HG03175 (cell line): ENCODE measurements at regions not wholly inside any gene's neighbourhood (a gene's known extent, or its start where the extent isn't known, plus 50 kb on each side); places are given as distances from the start of the nearest gene placed in this dataset.
A peak's percentile ranks its signal among the peaks of the same experiment; 100 is the strongest.
"Not testable (repeated sequence)": the region's sequence is repeated elsewhere in the genome, so short reads cannot be mapped to it uniquely, and the experiment has no call there.

Experiments
- ATAC-seq: cut with Tn5 transposase; IDR thresholded peaks from one replicate; pipeline ENCODE4 v1.9.1; 2021; ENCODE audit warnings: mild to moderate bottlenecking, moderate library complexity; ENCODE audit not compliant: unreplicated experiment

DNA sequence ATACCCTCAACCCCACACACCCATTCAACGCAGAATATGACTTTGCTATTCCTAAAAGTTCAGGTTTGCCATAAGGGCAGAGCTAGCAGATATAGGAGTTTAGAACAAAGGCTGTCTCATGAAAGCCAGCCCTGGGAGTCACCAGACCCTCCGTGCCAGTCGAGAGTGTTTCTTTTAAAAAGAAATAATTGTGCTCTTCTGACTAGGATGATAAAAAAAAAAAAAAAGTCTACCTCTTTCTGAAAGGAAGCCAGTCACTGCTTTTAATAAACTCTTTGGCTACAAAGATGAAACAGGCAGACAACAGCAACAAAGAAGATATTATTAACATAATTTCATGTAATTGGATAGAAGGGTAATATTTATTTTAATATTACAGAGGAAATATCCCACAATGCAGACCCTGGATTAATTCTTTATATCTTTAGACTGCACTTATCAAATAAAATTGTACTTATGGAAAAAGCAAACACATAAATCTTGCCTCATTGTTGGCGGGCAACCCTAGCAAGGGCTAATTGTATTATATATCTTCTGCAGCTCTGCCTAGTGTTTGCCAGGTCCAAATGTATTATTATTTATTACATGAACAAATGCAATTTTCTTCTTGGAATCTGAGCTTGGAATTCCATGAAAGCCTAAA is 277.5 kb upstream of the DYNLRB2 start:
- no peak for ATAC-seq

DNA sequence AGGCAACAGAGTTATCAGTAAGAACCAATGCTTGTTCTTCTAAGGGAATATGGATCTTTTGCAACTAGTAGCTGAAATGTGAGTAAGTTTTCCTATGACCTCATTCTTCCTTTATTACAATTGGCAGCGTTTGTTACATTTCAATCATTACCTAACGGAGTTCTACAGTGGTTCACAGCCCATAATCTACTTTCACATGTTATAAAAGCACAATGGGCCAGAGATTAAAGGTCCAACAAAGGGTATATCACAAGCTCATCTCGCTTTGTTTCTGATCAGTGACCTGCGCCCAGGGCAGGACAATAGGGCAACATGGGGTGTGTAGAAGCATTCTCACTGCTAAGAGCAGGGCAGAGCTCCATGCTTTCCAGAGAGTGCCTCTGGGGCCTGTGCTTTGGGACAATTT is 279.9 kb upstream of the DYNLRB2 start:
- no peak for ATAC-seq

DNA sequence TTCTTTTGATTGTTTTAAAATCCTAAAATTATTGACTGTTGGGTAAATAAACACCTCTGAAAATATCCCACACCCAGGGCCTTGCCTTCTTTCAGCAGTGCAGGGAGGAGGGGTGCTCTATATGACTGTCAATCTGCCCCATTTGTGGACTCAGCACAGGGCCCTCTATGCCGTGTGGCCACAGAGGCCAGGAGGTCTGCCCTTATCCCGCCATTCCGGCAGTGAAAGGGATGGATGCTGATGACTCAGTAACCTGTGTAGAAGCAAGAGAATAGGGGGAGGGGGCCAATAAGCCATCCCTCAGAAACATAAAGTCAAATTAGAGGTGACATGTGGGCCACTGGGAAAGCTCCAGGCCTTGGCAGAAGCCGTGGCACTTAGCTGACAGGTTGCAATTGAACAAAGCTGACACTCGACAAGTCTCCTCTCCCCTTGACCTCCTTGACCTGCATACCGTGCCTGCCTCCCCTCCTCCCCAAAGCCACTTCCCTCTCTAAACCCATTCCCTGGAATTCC is 281.4 kb upstream of the DYNLRB2 start:
- no peak for ATAC-seq

DNA sequence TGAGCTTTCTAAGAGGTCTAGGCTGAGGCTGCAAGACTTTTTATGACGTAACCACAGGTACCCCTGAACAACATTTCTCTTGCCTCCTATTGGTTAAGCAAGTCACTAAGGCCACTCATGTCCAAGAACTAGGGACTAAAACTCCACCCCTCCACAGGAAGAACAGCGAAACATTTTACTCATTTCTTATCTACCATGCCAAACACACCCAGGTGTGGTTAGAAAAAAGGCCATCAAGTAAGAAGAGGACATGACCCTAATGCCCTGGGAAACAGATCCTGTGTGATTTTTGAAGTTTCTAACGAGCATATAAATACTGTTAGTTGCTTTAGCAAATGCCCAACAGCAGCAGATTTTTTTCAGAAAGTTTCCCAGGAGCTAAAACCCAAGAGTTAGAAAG is 282.4 kb upstream of the DYNLRB2 start:
- ATAC-seq, result no peak

DNA sequence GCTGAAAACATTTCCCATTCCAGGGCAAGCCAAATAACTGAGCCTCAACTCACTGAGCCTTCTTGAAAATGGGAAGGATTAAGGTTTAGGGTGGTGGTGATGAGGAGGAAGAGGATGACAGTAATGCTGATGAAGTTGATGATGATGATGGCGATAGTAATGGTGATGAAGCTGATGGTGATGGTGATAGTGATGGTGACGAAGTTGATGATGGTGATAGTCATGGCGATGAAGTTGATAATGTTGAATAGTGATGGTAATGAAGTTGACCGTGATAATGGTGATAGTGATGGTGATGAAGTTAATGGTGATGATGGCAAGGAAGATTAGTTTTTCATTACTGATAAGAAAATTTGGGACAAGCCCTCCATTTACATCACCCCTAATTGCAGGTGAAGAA is 285.8 kb upstream of the DYNLRB2 start:
- ATAC-seq, result no peak

DNA sequence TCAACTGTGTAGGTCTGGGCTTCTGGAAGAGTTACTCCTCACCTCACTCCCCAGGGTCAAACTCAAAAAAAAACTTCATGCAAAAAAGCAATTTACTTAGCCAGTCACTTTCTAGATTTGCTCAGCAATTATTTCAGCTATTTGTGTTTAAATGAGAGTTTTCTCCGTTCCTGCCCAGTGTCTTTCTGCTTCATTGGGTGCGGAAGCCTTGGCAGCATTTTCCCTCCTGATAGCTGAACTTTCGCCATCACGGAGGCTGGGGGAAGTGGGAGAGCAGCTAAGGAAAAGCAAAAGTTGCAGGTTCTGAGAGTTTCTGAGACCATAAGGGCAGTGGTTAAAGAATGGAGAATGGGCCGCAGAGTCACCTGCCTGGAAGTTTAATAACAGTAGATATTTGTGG is 287.1 kb upstream of the DYNLRB2 start:
- ATAC-seq, result no peak

DNA sequence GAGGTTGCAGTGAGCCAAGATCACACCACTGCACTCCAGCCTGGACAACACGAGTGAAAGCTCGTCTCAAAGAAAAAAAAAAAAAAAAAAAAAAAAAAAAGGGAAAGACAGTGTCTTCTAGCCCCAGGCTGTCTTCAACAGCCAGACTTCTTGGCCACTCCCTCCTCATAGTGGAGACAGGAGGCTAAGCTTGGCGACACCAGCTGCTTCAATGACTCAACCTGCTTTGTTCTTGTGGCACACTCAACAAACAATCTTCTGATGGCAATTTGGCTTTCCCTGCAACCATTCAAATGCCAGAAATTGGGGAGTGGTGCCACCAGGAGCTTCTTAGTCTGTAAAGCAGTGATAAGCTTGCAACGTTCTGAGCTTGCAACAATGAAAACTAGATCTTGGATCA is 290.4 kb upstream of the DYNLRB2 start:
- ATAC-seq, result no peak

DNA sequence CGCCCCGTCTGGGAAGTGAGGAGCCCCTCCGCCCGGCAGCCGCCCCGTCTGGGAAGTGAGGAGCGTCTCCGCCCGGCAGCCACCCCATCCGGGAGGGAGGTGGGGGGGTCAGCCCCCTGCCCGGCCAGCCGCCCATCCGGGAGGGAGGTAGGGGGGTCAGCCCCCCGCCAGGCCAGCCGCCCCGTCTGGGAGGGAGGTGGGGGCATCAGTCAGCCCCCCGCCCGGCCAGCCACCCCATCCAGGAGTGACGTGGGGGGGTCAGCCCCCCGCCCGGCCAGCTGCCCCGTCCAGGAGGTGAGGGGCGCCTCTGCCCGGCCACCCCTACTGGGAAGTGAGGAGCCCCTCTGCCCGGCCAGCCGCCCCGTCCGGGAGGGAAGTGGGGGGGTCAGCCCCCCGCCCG is 297.5 kb upstream of the DYNLRB2 start:
- ATAC-seq, result not testable (repeated sequence)

DNA sequence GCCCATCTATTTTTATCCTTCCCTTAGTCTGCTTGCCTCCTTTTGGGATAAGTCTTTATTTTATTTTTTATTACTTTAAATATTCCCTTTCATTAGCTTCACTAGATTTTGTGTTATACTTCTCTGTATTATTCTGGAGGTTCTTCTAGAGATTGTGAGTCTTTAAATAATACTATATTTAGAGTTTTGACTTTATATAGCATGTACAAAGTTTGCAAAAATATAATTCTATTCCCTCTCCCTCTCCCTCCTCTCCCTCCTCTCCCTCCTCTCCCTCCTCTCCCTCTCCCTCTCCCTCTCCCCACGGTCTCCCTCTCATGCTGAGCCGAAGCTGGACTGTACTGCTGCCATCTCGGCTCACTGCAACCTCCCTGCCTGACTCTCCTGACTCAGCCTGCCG is 298.5 kb upstream of the DYNLRB2 start:
- ATAC-seq, result not testable (repeated sequence)

DNA sequence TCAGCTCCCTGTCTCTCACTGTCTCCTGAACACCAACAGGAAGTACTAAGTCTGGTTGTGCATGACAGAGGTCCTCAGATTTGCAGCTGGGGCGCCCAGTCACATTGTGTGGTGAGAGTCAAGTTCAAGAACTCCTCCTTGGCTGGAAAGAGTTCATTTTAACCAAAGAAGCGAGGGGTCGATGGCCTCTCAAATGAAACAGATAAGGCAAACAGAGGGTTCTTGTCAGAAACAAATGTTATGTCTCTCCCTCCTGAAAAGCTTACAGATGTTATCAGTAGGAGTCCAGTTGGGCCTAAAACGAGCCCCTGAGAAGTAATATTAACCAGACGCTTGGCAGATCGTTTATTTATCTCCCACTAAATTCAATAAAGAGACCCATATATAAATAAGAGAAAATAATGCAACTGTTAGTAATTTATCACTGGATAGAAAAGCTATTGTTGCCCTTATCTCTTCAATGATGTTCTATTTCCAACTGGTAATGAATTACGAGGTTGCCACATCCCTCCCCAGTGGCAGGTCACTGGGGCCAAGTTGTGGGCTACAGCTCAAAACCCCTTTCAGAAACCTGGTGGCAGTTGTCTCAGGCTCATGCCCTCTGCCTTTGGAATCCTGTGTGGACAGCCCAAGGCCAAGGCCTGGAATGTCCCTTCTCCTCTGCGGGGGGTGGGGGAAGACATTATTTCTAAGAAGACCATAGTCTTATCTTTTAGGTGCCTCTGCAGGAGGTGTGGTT is 307.5 kb upstream of the DYNLRB2 start:
- ATAC-seq, result no peak

DNA sequence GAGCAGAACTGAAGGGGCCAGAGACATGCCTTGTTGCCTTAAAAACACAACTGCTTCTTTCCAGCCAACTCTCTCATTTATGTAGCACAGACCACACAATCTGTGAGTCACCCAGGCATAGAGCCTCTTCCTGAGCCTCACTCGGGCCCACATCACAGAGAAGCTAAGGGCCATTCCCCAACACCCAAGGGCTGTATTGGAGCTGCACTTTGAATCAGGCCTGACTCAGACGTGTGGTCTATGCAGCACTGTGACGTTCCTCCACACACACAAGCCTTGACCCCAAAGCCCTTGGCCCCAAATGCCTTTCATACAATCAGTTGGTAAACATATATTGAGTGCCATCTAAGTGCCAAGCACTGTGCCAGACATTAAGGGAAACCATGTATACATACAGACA is 308.9 kb upstream of the DYNLRB2 start:
- peak; percentile 59 for ATAC-seq

DNA sequence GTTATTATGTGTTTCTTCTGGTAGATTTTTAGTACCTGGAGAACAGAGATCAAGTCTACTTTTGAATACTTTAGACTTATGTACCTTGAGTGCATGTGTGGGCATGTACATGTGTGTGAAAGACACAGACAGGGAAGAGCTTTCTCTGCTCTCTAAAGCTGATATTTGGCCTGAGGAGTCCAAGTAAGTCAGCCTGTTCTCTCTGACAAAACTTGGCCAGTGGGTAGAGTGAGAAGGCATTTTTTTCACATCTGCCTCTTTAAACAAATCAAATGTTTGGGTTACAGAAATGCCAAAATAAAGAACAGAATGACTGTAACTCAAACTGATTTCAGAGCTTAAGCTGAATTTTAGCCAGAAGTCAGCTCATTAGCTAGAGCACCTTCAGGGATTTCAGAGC is 309.7 kb upstream of the DYNLRB2 start:
- no peak for ATAC-seq

DNA sequence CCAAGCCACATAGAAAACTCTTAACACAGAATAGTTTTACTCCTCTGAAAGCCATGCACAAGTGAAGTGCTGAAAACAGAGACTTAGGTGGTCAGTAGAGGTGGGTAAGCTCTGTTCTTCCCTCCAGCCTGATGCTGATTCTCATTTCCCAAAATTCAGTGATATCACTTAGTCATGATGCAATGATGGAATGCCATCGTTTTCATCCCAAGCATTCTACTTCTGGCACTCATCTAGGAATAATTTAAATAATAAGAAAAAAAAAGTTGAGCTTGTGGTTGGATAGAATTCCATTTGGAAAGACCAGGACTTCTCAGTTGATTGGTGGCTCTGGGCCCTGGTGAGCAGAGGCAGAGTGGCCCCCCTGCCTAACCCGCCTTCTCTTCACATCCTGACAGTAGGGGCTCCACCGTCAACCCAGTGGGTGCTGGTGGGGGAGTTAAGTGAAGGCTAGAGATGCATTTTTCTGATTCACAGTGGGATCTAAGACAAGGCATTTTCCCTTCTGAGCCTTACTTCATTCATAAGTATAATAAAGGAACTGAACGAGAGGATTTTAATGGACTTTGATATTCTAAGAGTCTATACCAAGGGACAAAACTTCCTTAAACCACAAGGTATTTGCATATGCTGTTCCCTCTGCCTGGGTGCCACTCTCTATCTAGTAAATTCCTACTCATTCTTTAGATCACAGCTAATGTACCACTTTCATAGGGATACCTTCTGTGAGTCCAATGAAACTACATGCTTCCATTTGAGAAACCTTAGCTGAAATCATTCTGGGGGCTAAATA is 310.3 kb upstream of the DYNLRB2 start:
- no peak for ATAC-seq

DNA sequence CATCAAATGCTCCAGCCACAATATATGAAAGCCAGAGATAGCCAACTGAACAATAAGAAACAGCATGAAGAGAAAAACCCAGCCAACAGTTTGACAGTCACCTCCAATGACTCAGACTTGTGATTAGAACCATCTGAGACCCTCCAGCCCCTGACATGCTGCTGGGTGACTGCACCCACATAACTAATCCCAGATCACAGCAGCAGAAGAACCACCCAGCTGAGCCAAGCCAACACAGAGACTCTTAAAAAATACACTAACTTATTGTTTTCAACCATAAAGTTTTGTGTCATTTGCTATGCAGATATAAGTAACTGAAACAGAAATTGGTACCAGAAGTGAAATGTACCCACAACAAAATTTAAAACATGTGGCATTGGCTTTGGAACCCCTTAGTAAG is 314.3 kb upstream of the DYNLRB2 start:
- no peak for ATAC-seq

DNA sequence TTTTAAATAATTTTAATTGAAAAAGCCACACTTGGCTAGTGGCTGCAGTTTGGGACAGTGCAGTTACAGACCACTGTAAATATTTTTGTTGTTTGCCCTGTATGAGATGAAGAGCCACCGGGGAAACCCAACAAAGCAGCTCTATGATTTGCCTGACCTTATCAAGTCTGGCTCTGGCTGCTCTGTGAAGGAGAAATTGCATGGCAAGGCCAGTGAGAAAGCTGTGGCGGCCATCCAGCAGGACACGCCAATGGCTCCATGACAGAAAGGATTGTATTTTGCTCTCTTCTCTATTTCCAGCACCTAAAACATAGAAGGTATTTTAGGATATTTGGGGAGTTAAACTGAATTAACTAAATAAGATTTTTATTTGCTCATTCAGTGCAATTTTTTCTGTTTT is 330.0 kb upstream of the DYNLRB2 start:
- ATAC-seq, result no peak

DNA sequence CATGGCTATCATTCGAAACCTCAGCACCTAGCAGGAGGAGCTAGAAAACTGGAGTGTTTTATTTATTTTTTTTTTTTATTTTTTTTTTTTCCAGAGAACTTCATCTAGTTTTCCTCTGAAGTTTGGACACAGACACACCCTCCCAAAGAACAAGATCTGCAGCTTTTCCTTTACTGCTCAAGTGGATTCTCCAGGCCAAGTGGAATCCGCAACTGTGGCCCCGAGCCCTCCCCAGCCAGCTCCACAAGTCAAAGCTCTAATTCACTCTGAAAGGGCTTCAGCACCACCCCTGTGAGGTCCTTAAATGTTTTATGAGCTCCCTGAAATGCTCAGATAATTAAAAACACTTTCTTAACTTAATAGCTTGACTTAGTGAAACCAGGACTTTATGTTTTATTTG is 332.1 kb upstream of the DYNLRB2 start:
- no peak for ATAC-seq

DNA sequence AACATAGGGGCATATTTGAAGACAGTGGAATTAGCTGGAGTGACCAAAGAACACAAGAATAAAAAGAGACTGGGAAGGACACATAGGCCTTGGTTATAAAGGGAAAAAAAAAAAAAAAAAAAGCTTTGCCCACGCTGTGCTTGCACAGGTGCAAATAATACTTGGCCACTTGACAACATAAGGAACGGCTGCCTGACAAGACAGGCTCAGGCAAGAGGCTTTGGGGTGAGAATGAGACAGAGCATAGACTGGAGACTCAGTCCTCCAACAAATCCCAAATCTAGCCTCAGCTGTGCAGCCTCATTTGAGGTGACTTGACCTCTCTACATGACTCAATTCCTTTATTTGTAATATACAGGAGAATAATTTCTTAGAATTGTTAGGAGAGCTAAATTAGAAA is 332.8 kb upstream of the DYNLRB2 start:
- ATAC-seq, result no peak

DNA sequence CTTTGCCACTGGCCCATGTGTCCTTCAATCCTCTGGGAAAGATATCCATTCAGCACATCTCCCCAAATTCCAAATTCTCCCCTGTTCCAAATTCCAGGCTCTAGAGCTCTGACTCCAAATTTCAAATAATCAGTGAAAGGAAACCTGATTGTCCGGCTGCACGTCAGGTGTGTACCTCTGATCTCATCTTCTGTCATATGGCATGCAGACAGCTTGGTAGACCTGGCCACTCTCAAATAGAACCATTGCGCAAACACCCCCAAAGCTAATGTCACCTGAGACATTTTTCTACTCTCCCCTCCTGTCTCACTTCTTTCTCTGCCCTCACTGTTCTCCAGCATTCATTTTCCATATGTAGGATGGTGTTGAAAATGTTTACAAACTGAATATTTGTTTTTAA is 337.0 kb upstream of the DYNLRB2 start:
- no peak for ATAC-seq

DNA sequence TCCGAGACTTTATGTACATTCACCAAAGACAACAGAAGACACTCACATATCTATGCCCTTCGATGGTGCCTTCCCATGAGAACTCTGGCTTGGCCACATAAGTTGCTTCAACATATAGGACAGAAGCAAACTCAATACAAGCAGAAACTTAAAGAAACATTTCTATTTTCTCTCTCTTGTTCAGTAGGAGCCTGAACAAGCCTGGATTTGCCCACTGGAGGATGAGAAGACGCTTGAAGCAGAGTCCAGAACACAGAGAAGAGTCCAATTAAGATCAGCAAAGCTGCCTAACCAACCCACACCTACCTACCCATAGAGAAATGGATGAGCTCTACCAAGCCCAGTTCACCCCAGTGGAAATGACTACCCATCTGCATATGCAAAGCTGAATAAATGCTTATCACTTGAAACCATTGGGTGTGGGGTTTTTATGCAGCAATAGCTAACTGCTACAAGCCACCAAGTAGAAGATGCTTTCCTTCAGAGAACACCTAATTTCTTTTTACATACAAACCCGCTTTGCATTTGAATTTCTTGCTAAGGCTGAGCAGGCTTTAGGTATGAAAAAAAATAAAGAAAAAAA is 337.9 kb upstream of the DYNLRB2 start:
- no peak for ATAC-seq

DNA sequence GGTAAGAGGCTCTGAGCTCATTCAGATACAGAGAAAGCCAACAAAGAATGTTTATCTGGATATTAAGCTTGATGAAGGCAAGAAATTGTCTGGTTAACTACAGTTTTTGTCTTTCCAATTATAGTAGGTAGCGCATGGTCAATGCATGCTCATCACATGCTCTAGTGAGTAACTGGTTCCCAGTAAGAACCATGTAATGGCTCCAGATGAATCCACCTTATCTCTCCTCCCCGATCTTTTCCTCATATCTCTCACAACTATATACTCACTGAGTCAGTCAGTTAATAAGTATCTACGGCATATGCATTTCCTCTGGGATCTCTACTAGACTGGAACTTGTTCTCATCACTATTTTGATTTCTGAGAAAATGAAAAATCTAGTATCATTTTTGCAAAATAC is 340.7 kb upstream of the DYNLRB2 start:
- no peak for ATAC-seq

DNA sequence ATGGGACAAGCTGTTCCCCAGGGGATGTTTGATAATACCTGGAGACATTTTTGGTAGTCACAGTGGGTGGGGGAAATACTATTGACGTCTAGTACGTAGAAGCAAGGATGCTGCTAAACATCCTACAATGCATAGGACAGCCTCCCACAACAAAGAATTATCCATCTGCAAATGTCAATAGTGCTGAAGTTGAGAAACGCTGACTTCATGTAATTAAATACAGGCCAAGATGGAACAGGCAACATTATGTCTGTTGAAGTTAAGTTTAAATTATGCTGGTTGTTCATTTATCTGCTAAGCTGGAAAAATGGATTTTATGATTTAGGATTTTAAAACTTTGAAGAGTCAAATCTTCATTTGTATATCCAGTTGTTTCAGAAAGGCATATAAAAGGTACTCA is 341.2 kb upstream of the DYNLRB2 start:
- ATAC-seq, result no peak
